ENCODE measurements at regions not wholly inside any gene's neighbourhood (a gene's known extent, or its start where the extent isn't known, plus 50 kb on each side); places are given as distances from the start of the nearest gene placed in this dataset.

DNA sequence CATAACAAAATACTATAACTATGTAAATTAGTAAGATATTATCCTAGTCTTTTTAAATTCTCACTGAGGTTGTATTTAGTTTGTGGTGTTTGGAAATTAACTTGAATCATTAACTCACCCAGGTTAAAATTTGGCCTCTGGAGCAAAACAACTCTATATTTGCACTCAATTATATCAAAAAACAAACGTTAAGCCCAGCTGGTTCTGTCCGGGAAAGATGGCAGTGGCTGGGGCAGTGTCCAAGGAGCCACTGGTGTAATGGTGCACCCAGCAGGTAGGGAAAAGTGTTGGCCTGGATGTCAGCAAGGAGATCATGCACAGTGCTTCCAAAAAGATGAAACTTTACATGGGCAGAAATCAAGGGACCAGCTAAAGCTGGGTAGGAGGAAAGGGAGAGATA is 285.3 kb upstream of the CITED2 start:
- Histone ChIP-seq H3K9me3 (ENCODE audit: low read length) (peaks cover 9% of the 10 kb centered on the region; the same call in 1 of the 2 replicates), H3K4me1 (ENCODE audit: low read length) (no peaks in the 10 kb centered on the region), H3K79me2 (ENCODE audit: low read length) (no peaks in the 10 kb centered on the region), H3K4me2 (ENCODE audit: low read depth, low read length, poor library complexity, severe bottlenecking) (no peak overlapping the region), H4K20me1 (ENCODE audit: insufficient read depth, low read depth, low read length) (no peaks in the 10 kb centered on the region), H3K27ac (ENCODE audit: low read length) (no peak overlapping the region), H3K36me3 (ENCODE audit: insufficient read depth, low read length) (no peaks in the 10 kb centered on the region; the same call in 1 of the 2 replicates), H3K4me3 (ENCODE audit: low read length) (no peak overlapping the region), H3K9ac (ENCODE audit: low read length) (no peak overlapping the region), H3K27me3 (ENCODE audit: low read length) (no peaks in the 10 kb centered on the region), H2AFZ (ENCODE audit: low read length) (no peak overlapping the region), H3K9me2 (replicated peaks; ENCODE audit: insufficient read depth, low read length) (no peaks in the 10 kb centered on the region)
- DNase-seq: no peak

DNA sequence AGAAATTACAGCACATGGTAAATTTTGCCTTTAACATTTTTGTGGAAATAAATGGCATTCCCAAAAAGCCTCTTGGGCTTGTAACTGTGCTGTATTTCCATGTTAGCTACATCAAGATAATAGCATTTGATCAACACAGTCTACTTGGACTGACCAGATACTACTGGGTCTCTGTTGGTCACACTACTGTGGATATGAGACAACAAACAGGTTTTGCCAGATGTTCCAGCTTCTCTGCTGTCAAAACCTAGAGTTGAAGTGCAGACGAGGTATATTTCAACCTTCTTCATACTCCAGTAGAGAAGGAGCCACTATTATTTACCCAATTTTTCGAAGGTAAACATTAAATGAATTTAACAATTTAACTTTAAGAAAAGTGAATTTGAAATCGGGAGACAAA is 284.7 kb upstream of the CITED2 start:
- Histone ChIP-seq H3K27me3 (ENCODE audit: low read length) (no peaks in the 10 kb centered on the region), H3K27ac (ENCODE audit: low read length) (no peak overlapping the region), H3K36me3 (ENCODE audit: insufficient read depth, low read length) (no peaks in the 10 kb centered on the region; the same call in 1 of the 2 replicates), H3K4me3 (ENCODE audit: low read length) (no peak overlapping the region), H3K9ac (ENCODE audit: low read length) (no peak overlapping the region), H2AFZ (ENCODE audit: low read length) (no peak overlapping the region), H3K9me3 (ENCODE audit: low read length) (peaks cover 7% of the 10 kb centered on the region; the same call in 1 of the 2 replicates), H4K20me1 (ENCODE audit: insufficient read depth, low read depth, low read length) (no peaks in the 10 kb centered on the region), H3K79me2 (ENCODE audit: low read length) (no peaks in the 10 kb centered on the region), H3K4me1 (ENCODE audit: low read length) (no peaks in the 10 kb centered on the region), H3K9me2 (replicated peaks; ENCODE audit: insufficient read depth, low read length) (no peaks in the 10 kb centered on the region), H3K4me2 (ENCODE audit: low read depth, low read length, poor library complexity, severe bottlenecking) (no peak overlapping the region)
- no peak for DNase-seq

DNA sequence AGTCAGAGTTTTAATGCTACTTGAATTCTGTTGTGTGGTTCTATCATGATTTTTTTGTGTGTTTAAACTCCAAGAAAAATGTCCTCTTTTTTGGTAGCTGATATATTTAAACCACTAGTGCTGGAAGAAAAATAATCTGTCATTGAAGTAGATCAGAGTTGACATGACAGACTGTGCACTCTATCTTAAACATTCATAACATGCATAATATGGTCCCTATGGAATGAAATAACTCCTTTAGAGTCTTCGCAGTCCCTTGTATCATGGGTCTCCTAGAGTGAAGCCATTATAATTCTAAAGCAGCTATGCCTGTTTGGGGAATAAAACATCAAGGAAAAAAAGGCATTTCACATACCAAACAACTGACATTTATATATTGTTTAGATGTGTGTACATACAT is 282.7 kb upstream of the CITED2 start:
- H3K4me3 ChIP-seq (ENCODE audit: low read length): no peak overlapping the region
- no peak overlapping the region for H2AFZ ChIP-seq (ENCODE audit: low read length)
- no peaks in the 10 kb centered on the region for H3K9me3 ChIP-seq (ENCODE audit: low read length)
- no peaks in the 10 kb centered on the region for H3K4me1 ChIP-seq (ENCODE audit: low read length)
- no peaks in the 10 kb centered on the region for H4K20me1 ChIP-seq (ENCODE audit: insufficient read depth, low read depth, low read length)
- no peak for DNase-seq
- H3K27me3 ChIP-seq (ENCODE audit: low read length): no peaks in the 10 kb centered on the region
- no peak overlapping the region for H3K4me2 ChIP-seq (ENCODE audit: low read depth, low read length, poor library complexity, severe bottlenecking)
- no peaks in the 10 kb centered on the region for H3K36me3 ChIP-seq (ENCODE audit: insufficient read depth, low read length)
- H3K9ac ChIP-seq (ENCODE audit: low read length): no peak overlapping the region
- no peaks in the 10 kb centered on the region for H3K79me2 ChIP-seq (ENCODE audit: low read length)
- H3K9me2 ChIP-seq (replicated peaks; ENCODE audit: insufficient read depth, low read length): no peaks in the 10 kb centered on the region
- no peak overlapping the region for H3K27ac ChIP-seq (ENCODE audit: low read length)

DNA sequence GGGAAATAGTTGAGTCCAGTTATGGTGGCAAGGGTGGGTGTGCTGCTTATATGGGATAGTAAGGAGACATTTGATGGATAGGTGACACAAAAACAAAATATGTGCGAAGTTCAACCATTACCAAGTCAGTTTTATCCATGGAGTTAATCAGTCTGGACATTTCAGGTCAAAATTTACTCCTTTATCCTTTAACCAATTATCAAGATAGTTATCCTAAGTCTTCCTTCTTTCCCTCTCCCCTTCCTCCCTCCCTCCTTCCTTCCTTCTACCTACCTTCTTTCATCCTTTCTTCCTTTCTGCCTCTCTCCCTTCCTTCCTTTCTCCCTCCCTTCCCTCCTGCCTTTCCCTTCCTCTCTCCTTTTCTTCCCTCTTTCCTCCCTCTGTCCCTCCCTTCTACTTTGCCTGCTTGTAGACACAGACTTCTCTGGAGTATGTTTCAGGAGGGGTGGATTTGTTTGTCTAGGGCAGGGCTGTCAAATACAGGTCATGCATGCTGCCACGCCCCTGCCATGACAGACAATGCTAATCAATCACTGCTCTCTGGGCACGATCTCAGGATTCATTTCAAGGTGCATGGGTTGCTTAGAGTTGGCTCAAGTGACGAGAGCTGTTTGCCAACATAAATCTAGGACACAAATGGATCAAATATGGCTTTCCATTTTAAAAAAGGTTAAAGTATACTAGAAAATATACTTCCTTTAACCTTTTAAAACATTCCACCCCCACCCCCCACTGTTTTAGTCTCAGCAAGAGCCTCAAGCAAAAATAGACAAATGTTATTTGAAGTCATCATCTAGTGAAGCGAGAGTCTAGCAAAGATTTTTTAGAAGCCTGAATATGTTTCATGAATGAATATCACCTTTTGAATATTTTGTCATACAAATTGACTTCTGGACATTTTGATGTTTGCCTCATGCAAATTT is 281.6 kb upstream of the CITED2 start:
- Histone ChIP-seq H3K4me1 (ENCODE audit: low read length) (no peaks in the 10 kb centered on the region), H2AFZ (ENCODE audit: low read length) (no peak overlapping the region), H3K4me3 (ENCODE audit: low read length) (no peak overlapping the region), H3K79me2 (ENCODE audit: low read length) (no peaks in the 10 kb centered on the region), H4K20me1 (ENCODE audit: insufficient read depth, low read depth, low read length) (no peaks in the 10 kb centered on the region), H3K9me2 (replicated peaks; ENCODE audit: insufficient read depth, low read length) (no peaks in the 10 kb centered on the region), H3K4me2 (ENCODE audit: low read depth, low read length, poor library complexity, severe bottlenecking) (no peak overlapping the region), H3K9ac (ENCODE audit: low read length) (no peak overlapping the region), H3K9me3 (ENCODE audit: low read length) (no peaks in the 10 kb centered on the region), H3K27me3 (ENCODE audit: low read length) (no peaks in the 10 kb centered on the region), H3K27ac (ENCODE audit: low read length) (no peak overlapping the region), H3K36me3 (ENCODE audit: insufficient read depth, low read length) (no peaks in the 10 kb centered on the region)
- DNase-seq: no peak

DNA sequence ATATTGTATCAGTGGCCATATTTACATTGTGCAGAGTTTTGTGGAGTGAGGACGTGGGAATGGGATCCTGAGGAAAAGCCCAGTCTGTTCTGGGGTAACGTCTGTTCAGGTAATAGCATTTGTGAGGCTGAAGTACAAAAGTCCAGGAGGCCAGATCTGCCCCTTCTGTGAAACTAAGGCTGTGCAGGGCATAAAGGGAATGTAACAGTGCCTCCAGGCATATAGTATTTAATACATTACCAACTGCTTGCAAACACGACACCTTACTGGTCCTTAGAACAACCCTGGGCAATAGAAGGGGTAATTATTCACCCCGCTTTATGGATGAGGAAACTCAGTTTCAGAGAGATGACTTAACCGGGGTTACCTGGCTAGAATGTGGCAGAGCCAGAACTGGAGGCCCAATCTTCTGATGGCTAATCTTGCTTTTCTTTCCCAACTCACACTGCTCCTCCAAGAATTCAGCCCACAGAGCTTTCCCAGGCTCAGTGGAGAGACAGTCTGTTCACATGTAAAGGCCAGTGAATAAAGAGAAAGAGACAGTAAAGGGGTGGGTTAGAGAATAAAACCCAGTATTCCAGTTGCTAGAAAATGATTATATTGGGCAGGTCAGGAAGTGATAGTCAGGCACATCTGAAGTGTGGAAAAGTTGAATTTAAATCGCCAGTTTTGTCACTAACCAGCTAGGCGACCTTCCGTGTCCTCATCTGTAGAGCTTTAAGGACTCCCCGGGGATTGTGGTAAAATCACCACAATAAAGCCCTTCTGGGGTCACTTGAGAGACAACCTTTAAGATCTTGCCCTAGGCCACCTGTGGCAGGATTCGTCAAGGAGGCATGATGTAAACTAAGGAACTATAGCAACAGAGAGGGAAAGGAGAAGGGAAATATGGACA is 280.7 kb upstream of the CITED2 start:
- no peak overlapping the region for H3K4me2 ChIP-seq (ENCODE audit: low read depth, low read length, poor library complexity, severe bottlenecking)
- H3K4me1 ChIP-seq (ENCODE audit: low read length): no peaks in the 10 kb centered on the region
- H4K20me1 ChIP-seq (ENCODE audit: insufficient read depth, low read depth, low read length): no peaks in the 10 kb centered on the region
- no peaks in the 10 kb centered on the region for H3K36me3 ChIP-seq (ENCODE audit: insufficient read depth, low read length)
- H2AFZ ChIP-seq (ENCODE audit: low read length): no peak overlapping the region
- H3K9me3 ChIP-seq (ENCODE audit: low read length): no peaks in the 10 kb centered on the region
- no peak for DNase-seq
- H3K79me2 ChIP-seq (ENCODE audit: low read length): no peaks in the 10 kb centered on the region
- no peak overlapping the region for H3K27ac ChIP-seq (ENCODE audit: low read length)
- H3K27me3 ChIP-seq (ENCODE audit: low read length): no peaks in the 10 kb centered on the region
- H3K4me3 ChIP-seq (ENCODE audit: low read length): no peak overlapping the region
- H3K9ac ChIP-seq (ENCODE audit: low read length): no peak overlapping the region
- H3K9me2 ChIP-seq (replicated peaks; ENCODE audit: insufficient read depth, low read length): no peaks in the 10 kb centered on the region

DNA sequence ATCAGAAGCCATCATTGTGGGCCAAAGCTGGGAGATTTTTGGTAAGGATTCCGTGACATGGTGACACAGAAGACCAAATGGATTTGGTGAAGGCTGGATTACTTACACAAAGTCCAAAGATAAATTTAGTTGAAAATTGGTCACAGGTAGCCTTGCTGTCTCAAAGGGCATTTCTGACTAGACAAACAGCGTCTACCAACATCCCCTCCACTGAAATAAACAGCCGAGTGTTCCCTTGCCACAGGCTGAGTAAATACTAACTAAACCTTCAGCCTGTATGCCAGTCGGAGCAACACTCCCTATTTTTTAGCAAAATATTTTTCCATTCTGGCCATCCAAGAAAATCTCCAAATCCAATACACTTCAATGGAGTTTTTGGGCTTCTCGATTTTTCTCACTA is 279.9 kb upstream of the CITED2 start:
- Histone ChIP-seq H3K79me2 (ENCODE audit: low read length) (no peaks in the 10 kb centered on the region), H3K9me2 (replicated peaks; ENCODE audit: insufficient read depth, low read length) (no peaks in the 10 kb centered on the region), H3K36me3 (ENCODE audit: insufficient read depth, low read length) (no peaks in the 10 kb centered on the region), H3K9me3 (ENCODE audit: low read length) (no peaks in the 10 kb centered on the region), H3K27ac (ENCODE audit: low read length) (no peak overlapping the region), H3K4me3 (ENCODE audit: low read length) (no peak overlapping the region), H3K27me3 (ENCODE audit: low read length) (no peaks in the 10 kb centered on the region), H4K20me1 (ENCODE audit: insufficient read depth, low read depth, low read length) (no peaks in the 10 kb centered on the region), H3K9ac (ENCODE audit: low read length) (no peak overlapping the region), H2AFZ (ENCODE audit: low read length) (no peak overlapping the region), H3K4me1 (ENCODE audit: low read length) (no peaks in the 10 kb centered on the region), H3K4me2 (ENCODE audit: low read depth, low read length, poor library complexity, severe bottlenecking) (no peak overlapping the region)
- DNase-seq: no peak

DNA sequence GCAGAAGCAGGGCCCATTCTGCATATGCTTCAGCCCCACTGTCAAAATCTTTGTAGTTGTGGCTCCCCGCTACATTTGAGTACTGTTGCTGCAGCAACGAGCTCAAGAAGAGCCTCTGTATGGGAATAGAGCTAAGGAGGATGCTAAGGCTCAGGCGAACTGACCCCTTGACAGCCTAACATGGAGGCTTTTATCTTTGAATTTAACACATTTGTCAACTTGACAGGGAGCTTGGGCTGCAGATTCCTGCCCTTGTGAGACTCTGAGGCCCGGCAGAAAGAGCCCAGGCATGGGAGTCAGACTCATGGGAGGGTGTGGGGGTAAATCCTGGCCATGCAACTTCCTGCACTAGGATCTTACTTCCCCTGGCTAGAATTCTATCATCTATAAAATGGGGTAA is 278.7 kb upstream of the CITED2 start:
- Histone ChIP-seq H3K27ac (ENCODE audit: low read length) (no peak overlapping the region), H3K4me1 (ENCODE audit: low read length) (no peaks in the 10 kb centered on the region), H3K9me3 (ENCODE audit: low read length) (no peaks in the 10 kb centered on the region), H3K4me3 (ENCODE audit: low read length) (no peak overlapping the region), H3K4me2 (ENCODE audit: low read depth, low read length, poor library complexity, severe bottlenecking) (no peak overlapping the region), H4K20me1 (ENCODE audit: insufficient read depth, low read depth, low read length) (no peaks in the 10 kb centered on the region), H3K79me2 (ENCODE audit: low read length) (no peaks in the 10 kb centered on the region), H3K9ac (ENCODE audit: low read length) (no peak overlapping the region), H3K27me3 (ENCODE audit: low read length) (no peaks in the 10 kb centered on the region), H2AFZ (ENCODE audit: low read length) (no peak overlapping the region), H3K9me2 (replicated peaks; ENCODE audit: insufficient read depth, low read length) (no peaks in the 10 kb centered on the region), H3K36me3 (ENCODE audit: insufficient read depth, low read length) (no peaks in the 10 kb centered on the region)
- no peak for DNase-seq

DNA sequence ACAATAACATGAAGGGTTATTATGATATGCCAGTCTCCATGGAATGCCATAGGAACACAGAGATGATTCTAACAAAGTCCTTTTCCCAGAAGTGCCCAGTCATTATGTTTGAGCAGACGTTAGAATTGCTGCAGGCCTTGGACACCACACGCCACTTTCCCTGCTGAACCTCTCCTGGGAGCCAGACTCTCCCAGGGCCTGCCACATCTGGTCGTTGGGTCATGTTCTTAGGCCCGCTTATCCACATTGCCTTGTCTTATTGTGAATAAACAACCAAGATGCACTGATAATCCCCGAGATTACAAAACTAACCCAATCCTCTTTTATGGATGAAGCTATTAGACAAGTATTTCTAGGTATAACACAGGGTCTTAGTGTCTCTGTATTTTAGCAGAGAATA is 276.5 kb upstream of the CITED2 start:
- no peak overlapping the region for H3K27ac ChIP-seq (ENCODE audit: low read length)
- no peak overlapping the region for H2AFZ ChIP-seq (ENCODE audit: low read length)
- no peaks in the 10 kb centered on the region for H4K20me1 ChIP-seq (ENCODE audit: insufficient read depth, low read depth, low read length)
- H3K9me2 ChIP-seq (replicated peaks; ENCODE audit: insufficient read depth, low read length): no peaks in the 10 kb centered on the region
- no peaks in the 10 kb centered on the region for H3K9me3 ChIP-seq (ENCODE audit: low read length)
- DNase-seq: no peak
- H3K36me3 ChIP-seq (ENCODE audit: insufficient read depth, low read length): no peaks in the 10 kb centered on the region
- no peak overlapping the region for H3K4me3 ChIP-seq (ENCODE audit: low read length)
- H3K9ac ChIP-seq (ENCODE audit: low read length): no peak overlapping the region
- no peak overlapping the region for H3K4me2 ChIP-seq (ENCODE audit: low read depth, low read length, poor library complexity, severe bottlenecking)
- no peaks in the 10 kb centered on the region for H3K27me3 ChIP-seq (ENCODE audit: low read length)
- no peaks in the 10 kb centered on the region for H3K79me2 ChIP-seq (ENCODE audit: low read length)
- no peaks in the 10 kb centered on the region for H3K4me1 ChIP-seq (ENCODE audit: low read length)

Data from Karpas-422 (cell line).